HG03095 (cell line): ENCODE measurements at regions not wholly inside any gene's neighbourhood (a gene's known extent, or its start where the extent isn't known, plus 50 kb on each side); places are given as distances from the start of the nearest gene placed in this dataset.

Experiments used
- ATAC-seq: cut with Tn5 transposase; IDR thresholded peaks from one replicate; pipeline ENCODE4 v1.9.1; 2021; ENCODE audit warnings: moderate library complexity; ENCODE audit not compliant: unreplicated experiment

DNA sequence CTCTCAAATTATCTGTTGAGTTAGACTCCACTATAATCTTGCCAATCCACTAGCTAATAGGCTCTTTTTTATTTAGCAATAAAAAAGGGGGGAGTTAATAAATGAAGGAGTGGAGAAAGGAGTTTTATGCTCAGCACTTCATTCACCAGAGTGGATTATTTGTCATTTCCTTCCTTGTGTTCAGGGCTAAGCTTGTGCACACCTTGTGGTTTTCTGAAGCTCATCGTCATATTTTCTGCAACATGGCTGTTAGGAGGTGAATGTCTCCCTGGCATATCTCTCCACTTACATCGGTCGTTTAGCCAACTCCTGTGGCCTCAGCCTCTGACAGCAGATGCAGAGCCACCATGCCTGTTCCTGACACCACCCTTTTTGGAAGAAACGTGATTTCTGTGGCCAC is 83.9 kb upstream of the MTNR1B start:
- ATAC-seq: no peak

DNA sequence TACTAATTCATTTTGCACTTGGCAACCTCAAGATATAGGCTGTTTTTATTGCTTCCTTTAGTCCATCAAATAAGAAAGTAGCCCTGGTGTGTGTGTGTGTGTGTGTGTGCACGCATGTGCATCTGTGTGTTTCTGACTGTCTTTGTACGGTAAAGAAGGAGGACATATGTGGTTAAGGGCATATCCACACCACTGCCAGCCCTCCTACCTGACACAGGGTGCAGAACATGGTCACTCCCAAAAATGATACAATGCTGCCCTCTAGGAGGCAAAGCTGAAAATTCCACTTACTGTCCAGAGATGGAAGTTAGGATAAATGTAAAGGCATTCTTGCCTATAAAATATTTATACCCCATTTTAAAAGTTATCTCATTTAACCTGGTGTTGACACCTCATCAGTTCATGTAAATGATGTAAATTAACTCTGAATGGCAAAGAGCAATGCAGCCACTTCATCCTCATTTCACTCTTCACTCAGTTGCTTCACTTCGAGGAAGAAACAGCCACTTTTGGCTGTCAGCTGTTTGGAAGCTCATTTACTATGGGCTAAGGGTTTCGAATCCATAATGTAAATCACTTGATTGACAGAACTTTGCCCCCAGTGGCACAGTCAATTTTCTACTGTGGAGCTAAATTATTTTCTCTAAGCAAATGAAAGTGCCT is 83.1 kb upstream of the MTNR1B start:
- peak; percentile 65 for ATAC-seq

DNA sequence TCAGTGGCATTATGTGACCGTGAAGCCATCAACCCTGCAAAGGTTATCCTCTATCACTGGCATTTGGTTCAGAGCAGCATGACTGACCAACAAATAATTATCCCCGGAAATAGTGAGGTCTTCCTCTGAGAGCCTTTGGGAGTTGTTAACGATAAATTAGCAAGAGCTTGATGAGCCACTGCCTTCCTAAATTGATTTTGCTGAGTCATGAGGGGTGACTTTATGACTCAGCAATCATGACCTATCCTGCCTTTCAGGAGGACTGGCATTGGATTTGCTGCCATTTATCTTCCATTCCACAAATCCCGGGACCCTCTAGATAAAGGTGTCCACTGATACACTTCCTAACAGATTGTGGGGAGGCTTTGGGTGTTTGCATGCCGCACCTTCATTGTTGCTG is 80.8 kb upstream of the MTNR1B start:
- no peak for ATAC-seq

DNA sequence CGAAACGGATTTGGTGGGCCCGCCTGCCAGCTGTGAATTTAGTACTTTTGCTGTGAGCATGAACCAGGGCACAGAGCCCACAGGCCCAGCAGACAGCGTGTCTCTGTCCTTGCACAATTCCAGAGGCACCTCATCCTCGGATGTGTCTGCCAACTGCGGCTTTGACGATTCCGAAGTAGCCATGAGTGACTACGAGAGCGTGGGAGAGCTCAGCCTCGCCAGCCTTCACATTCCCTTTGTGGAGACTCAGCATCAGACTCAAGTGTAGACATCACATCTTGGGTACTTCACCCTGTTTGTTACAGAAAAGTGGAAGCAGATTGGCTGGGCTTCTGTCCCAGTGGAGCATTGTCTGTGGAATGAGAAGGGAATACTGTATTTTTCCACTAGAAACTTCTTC is 78.6 kb upstream of the MTNR1B start:
- no peak for ATAC-seq

DNA sequence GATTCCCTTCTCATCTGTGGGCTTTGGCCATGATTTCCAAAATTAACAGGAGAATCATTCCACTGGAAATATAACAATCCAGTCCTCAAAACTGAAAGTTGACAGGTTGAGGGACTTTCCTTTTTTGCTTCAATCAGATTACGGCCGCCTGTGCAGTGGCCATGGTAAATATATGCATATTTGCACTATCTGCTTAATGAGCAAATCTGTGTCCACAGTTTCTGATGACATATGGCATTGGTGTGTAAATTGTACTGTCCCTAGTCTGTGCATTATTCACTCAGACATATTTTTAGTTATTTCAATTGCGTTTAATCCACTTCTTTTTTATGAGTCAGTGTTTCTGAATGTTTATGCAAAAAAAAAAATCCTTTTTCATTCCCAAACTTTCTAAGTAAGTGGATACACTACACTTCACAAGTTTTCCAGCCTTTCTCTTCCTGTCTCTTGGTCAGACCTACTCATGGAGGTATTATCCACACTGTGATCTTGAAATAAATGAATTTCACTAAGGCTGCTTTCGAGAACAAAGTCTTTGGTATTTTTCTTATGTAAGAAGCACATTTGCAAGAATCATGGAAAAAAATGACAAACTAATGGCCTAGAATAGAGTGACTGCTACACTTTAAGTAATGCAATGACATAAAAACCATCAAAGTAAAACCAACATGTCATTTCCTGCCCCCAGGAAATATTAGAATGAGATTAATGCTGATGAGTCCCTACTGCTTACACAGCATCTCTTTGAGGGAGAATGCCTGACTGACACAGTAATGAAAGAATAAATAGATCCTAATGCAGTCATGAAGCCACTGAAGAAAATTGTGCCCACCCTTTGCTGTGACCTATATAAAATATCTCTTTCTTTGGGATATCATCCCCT is 76.4 kb upstream of the MTNR1B start:
- ATAC-seq: no peak

DNA sequence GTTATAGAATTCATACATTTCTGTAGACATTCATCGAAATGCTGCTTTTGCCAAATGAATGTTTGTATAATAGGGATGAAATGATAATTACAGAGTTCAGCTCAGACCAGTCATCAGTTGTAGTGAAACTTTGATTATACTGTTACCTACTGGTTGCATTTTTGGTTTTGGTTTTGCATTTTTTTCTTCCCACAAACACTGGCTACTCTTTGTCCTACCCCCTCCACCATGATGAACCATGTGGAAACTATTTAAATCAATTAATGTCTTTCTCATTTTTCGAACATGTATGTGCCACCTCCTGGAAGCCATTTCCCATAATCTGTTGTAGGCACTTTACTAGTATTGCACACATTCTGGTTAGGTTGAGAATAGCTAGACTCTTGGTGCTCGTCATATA is 75.3 kb upstream of the MTNR1B start:
- ATAC-seq: no peak

DNA sequence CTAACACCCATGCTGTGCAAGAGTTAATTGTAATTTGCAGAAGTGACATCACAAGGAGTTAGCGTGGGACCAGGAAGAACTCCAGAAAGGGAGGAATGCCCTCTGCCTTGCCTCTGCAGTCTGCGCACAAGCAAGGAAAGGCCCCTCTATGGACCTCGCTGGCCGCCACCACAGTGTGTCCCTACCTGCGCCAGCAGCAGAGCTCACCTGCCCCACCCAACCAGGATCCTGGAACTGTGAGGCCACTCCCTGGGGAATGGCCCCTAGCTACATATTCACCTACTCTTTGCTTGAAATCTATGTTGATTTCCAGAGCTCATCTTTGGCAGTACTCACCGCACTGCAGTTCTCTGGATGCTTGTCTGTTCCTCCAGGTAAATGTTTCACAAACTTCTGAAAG is 72.0 kb upstream of the MTNR1B start:
- no peak for ATAC-seq

DNA sequence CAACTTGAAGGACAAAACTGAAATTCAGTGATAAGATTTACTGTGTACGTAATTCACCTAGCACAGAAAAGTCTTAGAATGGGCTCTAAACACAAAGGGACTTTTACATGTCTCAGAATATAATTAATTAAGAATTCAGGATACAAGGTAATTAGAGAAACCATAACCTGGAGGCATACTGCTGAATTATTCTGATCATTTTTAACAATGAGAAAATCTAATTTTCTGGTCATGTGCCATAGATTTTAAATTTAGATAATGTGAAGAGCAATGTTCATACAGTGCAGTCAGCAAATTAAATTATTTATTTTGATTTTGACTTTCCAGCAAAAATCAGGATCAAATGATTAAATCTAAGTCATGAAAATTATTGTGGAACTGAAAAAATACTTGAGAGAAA is 67.0 kb upstream of the MTNR1B start:
- no peak for ATAC-seq

DNA sequence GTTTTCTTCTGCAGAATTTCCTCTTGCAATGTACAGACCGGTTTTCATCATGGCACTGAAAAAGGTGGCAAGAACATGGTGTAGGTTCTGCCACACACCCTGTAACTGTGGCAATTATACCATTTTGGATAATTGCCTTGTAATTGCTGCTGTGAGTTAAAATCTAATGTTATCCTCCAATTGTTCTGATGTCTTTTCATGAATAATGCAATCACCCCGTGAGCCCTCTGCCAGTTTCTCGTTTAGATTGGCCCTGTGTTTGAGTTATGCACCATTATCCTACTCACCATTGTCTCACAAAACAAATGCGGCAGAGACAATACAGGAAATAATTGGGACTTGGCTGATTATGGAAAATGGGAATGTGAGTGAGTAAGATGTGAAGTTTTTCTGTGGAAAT is 61.8 kb upstream of the MTNR1B start:
- no peak for ATAC-seq

DNA sequence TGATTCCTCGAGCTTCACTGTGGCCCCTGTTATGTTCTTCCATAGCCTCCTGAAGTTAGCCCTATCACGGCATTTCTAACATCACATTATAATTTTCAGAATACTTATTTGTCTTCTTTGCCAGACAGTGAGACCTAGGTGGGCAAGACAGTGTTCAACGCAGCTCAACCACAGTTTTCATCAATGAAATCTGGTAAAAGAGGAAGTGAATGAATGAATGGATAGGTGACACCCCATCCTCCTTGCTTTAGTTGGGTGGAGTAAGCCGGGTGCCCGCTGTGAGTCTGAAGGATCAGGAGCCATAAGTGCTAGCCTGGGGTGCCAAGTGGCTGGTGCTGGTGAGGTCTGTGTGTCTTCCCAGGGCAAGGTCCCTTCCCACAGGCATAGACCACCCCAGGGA is 60.2 kb upstream of the MTNR1B start:
- ATAC-seq: no peak

DNA sequence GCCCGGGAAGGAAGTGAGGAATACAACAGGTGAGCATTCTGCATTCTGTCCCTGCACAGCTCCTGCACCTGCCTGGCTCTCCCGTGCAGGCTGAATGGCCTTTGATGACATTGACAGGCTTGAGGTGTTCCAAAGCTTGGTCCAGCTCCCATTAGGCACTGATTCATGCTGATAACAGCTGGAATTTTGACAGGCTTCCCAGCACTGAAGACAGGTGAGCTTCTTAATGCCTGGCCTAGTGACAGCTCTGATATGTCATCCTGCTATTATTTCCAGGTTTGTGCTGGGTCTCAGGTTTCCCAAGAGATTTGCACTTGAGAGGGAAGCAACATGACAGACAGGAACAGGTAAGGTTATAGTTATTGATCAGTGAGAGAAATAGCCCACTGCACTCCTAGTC is 58.0 kb upstream of the MTNR1B start:
- no peak for ATAC-seq

DNA sequence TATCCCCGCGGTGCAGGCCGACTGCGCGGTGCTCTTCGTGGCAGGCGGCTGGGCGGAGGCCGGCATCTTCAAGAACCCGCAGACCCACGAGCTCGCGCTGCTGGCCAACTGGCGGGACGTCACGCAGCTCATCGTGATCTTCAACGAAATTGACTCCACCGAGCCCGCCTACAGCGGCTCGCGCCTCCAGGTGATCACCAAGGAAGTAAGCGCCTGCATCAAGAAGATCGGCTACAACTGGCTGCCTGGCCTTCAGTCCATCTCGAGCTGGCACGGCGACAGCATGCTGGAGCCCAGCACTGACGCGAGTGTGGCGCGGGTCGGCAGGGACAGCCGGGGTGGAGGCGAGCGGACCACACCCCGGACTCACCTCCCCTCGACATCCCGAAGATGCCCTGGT is 53.9 kb upstream of the MTNR1B start:
- no peak for ATAC-seq

DNA sequence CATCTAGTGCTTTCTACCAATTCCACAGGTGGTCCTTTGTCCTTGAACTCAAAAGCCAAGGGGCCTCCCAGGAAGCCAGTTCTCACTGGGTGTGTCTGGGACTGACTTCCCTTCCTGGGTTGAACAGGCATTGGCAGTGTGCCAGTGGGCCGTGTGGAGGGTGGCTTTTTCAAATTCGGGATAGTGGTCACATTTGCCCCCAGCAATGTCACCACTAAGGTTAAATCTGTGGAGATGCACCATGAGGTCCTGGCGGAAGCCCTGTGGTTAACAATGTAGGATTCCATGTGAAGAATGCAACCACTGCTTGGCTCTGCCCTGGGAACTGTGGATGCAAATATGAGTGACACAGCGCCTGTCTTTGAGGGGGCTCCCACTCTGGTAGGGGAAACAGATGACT is 53.2 kb upstream of the MTNR1B start:
- ATAC-seq: no peak

DNA sequence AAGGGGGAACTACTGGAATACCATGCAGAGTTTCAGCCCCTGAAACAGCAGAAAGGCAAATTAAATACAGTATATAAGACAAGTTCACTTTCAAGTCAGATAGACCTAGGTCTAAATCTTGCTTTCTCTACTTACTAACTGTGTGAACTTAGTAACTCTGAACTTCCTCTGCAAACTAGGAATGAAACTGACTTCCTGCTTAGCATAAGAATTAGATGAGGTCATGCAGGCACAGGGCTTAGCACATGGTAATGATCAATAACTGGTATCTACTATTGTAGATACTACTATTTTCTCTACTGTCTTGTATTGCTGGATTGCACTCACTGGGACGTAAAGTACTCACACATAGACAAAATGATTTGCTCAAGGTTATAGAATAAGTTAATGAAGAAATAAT is 51.5 kb upstream of the MTNR1B start:
- ATAC-seq: no peak

DNA sequence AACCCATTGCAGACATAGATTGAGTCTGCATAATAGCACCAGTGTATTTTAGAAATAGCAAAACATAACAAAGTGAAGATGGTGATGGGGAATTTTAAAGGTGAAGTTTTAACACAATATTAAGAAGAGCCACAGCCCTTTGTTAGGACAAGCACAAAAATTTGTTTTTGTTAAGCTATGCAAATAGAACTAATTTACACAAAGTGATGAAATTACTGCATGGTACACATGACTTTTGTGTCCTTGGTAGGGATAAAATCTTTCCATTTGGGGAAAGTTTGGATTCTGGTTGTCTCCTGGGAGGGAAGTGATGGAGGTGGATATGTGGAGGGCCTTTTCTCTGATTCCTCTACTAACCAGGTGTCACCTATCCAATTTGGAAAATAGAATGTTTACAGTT is 50.4 kb upstream of the MTNR1B start:
- ATAC-seq: no peak
